GM12891 (cell line): ENCODE measurements at regions not wholly inside any gene's neighbourhood (a gene's known extent, or its start where the extent isn't known, plus 50 kb on each side); places are given as distances from the start of the nearest gene placed in this dataset.

Experiments used
- POLR2A ChIP-seq: IDR thresholded peaks from 2 replicates; pipeline ENCODE4 v1.6.1; 2011; ENCODE audit warnings: low read depth, low read length, control low read depth
- POLR2AphosphoS5 ChIP-seq: IDR thresholded peaks from 2 replicates; pipeline ENCODE4 v1.6.1; 2011; ENCODE audit warnings: low read depth, low read length, control low read depth
- POU2F2 ChIP-seq: IDR thresholded peaks from 2 replicates; pipeline ENCODE4 v1.6.1; 2011; ENCODE audit warnings: low read depth, mild to moderate bottlenecking, control low read depth, low read length, moderate library complexity
- SPI1 ChIP-seq: IDR thresholded peaks from 2 replicates; pipeline ENCODE4 v1.6.1; 2011; ENCODE audit warnings: low read depth, low read length, control low read depth
- TAF1 ChIP-seq: IDR thresholded peaks from 2 replicates; pipeline ENCODE4 v1.6.1; 2011; ENCODE audit warnings: low read depth, low read length, control low read depth

- no peak for TF ChIP-seq POLR2A
- no peak for TF ChIP-seq TAF1
- no peak for TF ChIP-seq POU2F2
- no peak for TF ChIP-seq SPI1
- TF ChIP-seq POLR2AphosphoS5 = no peak
Measured at GRCh38 chr4:28373191-28373590, 1512.5 kb downstream of the STIM2 start.
